GM10266 (cell line): ENCODE measurements at regions not wholly inside any gene's neighbourhood (a gene's known extent, or its start where the extent isn't known, plus 50 kb on each side); places are given as distances from the start of the nearest gene placed in this dataset.
"Not testable (repeated sequence)": the region's sequence is repeated elsewhere in the genome, so short reads cannot be mapped to it uniquely, and the experiment has no call there.

Experiments
- DNase-seq: peaks from one replicate; pipeline ENCODE4 v3.0.0; 2012; ENCODE audit errors: extremely low spot score
- TF ChIP-seq, protein P1 (sequence below): IDR thresholded peaks from 2 replicates; pipeline ENCODE4 v1.5.1; 2012; ENCODE audit warnings: mild to moderate bottlenecking, low read depth; ENCODE audit not compliant: control insufficient read depth, insufficient read depth; ENCODE audit errors: missing control alignments

DNA sequence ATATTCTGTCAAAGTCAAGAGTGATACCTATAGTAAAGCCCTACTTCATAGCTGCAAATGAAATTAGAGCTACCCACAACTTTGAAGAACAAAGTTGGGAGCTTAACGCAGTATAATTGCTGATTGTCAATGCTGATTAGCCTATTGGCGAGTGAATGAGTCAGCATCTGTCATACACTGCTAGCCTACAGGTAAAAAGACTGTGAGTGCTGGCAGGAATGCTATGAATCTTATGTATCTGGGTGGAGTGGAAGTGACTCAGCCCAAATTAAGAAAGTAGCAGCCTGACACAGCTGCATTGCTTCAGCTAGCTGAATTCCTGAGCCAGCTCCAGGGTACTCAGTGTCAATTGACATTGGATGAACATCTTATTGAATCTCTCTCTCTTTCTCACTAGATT lies 179.4 kb upstream of the DCC start:
- no peak for DNase-seq
- TF ChIP-seq, protein P1, sequence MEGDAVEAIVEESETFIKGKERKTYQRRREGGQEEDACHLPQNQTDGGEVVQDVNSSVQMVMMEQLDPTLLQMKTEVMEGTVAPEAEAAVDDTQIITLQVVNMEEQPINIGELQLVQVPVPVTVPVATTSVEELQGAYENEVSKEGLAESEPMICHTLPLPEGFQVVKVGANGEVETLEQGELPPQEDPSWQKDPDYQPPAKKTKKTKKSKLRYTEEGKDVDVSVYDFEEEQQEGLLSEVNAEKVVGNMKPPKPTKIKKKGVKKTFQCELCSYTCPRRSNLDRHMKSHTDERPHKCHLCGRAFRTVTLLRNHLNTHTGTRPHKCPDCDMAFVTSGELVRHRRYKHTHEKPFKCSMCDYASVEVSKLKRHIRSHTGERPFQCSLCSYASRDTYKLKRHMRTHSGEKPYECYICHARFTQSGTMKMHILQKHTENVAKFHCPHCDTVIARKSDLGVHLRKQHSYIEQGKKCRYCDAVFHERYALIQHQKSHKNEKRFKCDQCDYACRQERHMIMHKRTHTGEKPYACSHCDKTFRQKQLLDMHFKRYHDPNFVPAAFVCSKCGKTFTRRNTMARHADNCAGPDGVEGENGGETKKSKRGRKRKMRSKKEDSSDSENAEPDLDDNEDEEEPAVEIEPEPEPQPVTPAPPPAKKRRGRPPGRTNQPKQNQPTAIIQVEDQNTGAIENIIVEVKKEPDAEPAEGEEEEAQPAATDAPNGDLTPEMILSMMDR: no peak

DNA sequence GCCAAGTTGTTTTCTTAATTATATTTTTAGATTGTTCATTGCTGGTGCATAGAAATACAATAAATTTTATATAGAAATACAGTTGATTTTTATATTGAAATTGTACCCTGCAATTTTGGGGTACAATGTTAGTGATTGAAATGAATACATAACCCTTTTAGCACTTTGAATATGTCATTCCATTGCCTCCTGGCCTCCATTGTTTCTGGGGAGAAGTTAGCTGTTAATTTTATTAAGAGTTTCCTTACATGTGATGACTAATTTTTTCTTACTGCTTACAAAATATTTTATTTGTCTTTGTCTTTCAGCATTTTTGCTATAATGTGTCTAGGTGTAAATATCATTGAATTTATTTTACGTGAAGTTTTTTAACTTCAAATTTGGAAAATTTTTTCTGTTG lies 176.5 kb upstream of the DCC start:
- no peak for DNase-seq
- TF ChIP-seq, protein P1: no peak

DNA sequence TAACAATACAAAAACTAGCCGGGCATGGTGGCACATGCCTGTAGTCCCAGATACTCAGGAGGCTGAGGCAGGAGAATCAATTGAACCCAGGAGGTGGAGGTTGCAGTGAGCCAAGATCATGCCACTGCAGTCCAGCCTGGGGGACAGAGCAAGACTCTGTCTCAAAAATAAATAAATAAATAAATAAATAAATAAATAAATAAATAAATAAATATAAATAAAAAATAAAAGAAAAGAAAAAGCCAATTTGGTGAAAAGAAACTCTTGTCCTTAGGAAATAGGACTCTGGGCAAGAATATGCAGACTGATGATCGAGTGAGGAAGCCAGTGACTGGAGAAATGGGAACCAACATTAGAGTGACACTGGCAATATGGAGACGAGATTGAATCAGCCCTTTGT lies 171.9 kb upstream of the DCC start:
- not testable (repeated sequence) for DNase-seq

DNA sequence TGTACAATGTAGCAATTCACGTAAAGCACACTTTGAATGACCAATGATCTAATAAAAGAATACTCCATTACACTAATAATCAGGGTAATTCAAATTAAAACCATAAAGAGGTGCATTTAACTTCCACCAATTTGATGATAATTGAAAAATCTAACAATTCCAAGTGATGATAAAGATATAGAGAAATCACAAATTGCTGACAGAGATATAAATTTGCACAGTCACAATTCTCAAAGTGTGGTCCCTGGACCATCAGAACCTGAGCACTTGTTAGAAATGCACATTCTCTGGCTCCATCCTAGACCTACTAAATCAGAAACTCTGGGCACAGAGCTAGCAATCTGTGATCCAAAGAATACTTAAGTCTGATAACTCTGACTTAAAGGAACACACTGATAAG lies 165.8 kb upstream of the DCC start:
- TF ChIP-seq, protein P1: no peak
- no peak for DNase-seq

DNA sequence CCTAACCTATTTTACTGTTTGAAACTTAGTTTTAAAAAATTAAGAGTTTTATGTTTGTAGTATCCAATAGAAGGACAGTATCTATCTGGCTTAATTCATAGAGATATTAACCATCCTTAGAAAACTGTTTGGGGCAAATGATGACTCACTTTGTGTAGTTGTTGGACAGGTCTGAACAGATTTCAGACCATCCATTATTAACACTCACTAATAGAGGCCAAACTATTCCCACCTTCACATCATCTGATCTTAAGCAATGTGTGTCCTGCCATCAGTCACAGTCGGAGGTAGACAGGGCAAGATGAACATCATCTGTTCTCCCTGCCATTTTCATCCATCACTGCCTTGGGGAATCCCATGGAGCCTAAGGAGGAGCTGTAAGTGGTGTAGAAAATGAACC lies 164.6 kb upstream of the DCC start:
- TF ChIP-seq, protein P1: no peak
- no peak for DNase-seq

DNA sequence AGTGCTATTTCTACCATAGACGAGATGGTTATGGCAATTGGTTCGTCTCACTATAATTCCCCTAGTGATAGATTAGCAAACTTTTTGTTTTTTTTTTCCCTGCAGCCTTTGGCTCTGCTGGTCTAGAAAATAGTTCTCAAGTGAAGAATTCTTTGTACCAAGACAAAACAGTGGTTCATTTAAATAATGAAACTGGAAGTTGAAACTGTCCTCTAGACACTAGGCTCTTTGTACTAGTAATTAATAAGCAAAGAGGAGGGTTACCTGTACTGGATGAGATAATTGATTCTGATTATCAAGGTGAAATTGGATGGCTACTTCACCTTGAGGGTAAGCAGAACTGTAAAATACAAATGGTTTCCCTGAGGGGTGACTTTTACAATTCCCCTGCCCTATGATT lies 156.9 kb upstream of the DCC start:
- TF ChIP-seq, protein P1: no peak
- DNase-seq: no peak

DNA sequence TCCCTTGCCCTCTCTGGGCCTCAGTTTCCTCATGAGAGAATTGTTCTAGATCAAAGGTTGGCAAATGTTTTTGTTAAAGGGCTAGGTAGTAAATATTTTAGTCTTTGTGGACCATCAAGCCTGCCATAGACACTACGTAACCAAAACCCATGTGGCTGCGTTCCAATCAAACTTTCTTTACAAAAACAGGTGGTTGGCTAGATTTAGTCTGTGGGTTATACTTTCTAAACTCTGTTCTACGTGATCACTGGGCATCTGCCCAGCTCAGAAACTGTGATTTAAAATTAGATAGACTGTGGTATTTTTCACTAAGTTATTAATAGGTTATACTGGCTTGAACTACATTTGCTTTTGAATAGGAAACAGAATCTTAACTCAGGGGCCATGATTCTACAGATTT lies 149.8 kb upstream of the DCC start:
- no peak for DNase-seq
- TF ChIP-seq, protein P1: no peak

DNA sequence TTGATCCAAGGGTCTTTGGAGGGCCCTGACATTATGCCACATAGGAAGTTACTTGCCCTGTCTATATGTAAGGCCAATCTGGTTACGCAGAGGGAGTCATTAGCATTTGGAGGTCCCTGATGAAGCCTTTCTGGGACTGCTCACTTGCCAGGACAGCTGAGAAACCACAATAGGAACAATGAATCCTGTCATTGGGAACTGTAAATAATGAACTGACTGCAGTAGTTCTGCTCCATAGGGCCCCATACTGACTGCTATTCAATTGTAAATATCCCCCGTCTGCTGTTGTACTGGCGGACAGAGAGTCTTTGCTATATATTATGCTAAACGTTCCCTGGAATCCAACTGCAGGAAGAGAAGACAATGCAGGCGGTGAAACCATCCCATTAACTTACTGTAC lies 149.4 kb upstream of the DCC start:
- no peak for DNase-seq
- TF ChIP-seq, protein P1: no peak
